Spinal cord (tissue), 9 donors: ENCODE measurements at regions not wholly inside any gene's neighbourhood (a gene's known extent, or its start where the extent isn't known, plus 50 kb on each side); places are given as distances from the start of the nearest gene placed in this dataset.

Experiments
- DNase-seq, 6 donors: peaks; one replicate each; pipeline versions ENCODE4 v3.0.0 to v3.0.0-alpha.2; 2013 to 2015; ENCODE audit warnings: low spot score in 6 of 6, low read depth in 4 of 6
- H3K27ac ChIP-seq: one replicate; pipeline ENCODE4 v1.5.1; 2013; ENCODE audit warnings: low read depth, low read length, control low read depth
- H3K27me3 ChIP-seq: one replicate; pipeline ENCODE4 v1.6.1; 2013; ENCODE audit warnings: low read length; ENCODE audit not compliant: control insufficient read depth, insufficient read depth
- H3K36me3 ChIP-seq: one replicate; pipeline ENCODE4 v1.6.1; 2013; ENCODE audit warnings: low read length; ENCODE audit not compliant: control insufficient read depth, insufficient read depth
- H3K4me1 ChIP-seq: one replicate; pipeline ENCODE4 v1.6.1; 2013; ENCODE audit warnings: low read length; ENCODE audit not compliant: control insufficient read depth, insufficient read depth
- H3K4me3 ChIP-seq: one replicate; pipeline ENCODE4 v1.5.1; 2013; ENCODE audit warnings: low read depth, low read length, control low read depth
- H3K9me3 ChIP-seq: one replicate; pipeline ENCODE4 v1.6.1; 2013; ENCODE audit warnings: low read length; ENCODE audit not compliant: control insufficient read depth, insufficient read depth
- WGBS: methylation state at CpG from one replicate; pipeline ENCODE4 v1.1.5; 2013; ENCODE audit warnings: missing lambda C conversion rate; ENCODE audit not compliant: insufficient coverage; 5-methylcytosine and 5-hydroxymethylcytosine counted together
- donor health status: healthy.

DNA sequence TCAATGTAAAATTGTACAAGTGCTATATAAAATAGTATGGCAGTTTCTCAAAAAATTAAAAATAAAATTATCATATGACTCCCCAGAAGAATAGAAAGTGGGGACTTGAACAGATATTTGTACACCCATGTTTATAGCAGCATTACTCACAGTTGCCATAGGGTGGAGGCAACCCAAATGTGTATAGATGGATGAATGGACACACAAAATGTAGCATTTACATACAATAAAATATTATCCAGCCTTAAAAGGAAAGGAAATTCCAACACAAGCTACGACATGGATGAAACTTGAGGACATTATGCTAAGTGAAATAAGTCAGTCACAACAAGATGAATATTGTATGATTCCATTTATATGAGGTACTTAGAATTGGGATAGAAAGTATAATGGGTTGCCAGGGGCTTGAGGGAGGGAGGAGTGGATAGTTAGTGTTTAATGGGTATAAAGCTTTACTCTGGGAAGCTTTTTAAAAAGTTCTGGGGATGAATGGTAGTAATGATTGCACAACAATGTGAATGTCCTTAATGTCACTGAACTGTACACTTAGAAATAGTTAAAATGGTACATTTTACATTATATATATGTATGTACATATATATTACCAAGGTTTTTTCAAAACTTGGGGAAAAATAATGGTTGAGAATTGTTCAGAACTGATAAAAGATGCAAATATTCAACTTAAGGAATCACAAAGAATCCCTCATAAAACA, 53.0 kb upstream of the ADORA3 start:
- Histone ChIP-seq H3K4me1 (no peaks in the 10 kb centered on the region), H3K4me3 (no peak overlapping the region), H3K27me3 (no peaks in the 10 kb centered on the region), H3K27ac (no peak overlapping the region), H3K36me3 (no peaks in the 10 kb centered on the region), H3K9me3 (no peaks in the 10 kb centered on the region)
- no peak for DNase-seq
- no CpG with 5 or more reads among the region's 1 CpG for WGBS

DNA sequence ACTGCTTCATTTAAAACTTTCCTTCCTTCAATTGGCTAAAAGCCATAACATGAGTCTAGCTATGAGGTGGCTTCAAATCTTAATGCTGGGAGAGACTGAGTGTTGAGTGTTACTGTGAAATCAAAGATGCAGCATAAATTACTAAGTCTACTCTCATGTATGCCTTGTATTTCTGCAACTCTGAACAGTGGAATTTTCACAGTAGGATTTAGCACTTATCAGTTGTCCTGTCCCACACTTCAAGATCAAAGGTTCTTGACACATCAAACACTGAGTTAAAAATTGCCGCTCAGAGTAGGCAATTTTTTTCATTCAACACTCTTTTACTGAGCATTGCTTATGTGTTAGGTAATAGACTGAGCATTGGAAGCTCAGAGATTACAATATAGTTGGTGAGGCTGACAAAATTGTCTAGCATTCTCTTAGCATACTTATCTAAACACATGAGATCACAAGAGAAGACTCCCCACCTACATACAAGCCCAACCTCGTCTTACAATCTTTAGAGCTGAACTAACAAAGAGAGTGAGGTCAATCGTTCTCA, 56.4 kb upstream of the ADORA3 start:
- H3K4me1 ChIP-seq, result no peaks in the 10 kb centered on the region
- 86% methylated on average over 1 of the region's 3 CpGs for WGBS
- H3K27ac ChIP-seq, result no peak overlapping the region
- no peak for DNase-seq
- H3K36me3 ChIP-seq, result no peaks in the 10 kb centered on the region
- H3K27me3 ChIP-seq, result no peaks in the 10 kb centered on the region
- no peak overlapping the region for H3K4me3 ChIP-seq
- no peaks in the 10 kb centered on the region for H3K9me3 ChIP-seq

GRCh38 chr1:111561328-111561727, 57.9 kb upstream of the ADORA3 start:
- Histone ChIP-seq H3K27ac (no peak overlapping the region), H3K27me3 (no peaks in the 10 kb centered on the region), H3K4me3 (no peak overlapping the region), H3K4me1 (no peaks in the 10 kb centered on the region), H3K36me3 (no peaks in the 10 kb centered on the region), H3K9me3 (no peaks in the 10 kb centered on the region)
- no peak for DNase-seq
- 80% methylated on average over 4 of the region's 4 CpGs for WGBS

DNA sequence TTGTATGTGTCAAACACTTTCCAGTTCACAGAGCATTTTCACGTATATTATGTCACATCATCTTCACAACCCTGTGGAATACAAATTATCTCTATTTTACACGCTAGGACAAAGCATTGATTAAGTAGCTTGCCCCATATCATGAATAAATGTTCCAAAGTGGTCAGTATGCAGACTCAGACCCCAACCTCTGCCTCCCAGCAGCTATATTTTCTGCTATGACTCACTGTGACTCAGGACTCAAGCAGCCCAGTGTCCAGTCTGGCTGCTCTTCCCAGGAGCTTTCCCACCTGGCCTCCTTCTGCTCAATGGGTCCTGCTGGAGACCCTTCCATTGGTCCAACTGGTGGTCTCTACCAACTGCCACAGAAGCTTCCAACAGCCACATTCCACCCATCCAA, 56.0 kb upstream of the RAP1A start:
- DNase-seq, result no peak
- Histone ChIP-seq H3K36me3 (no peaks in the 10 kb centered on the region), H3K9me3 (no peaks in the 10 kb centered on the region), H3K4me1 (no peaks in the 10 kb centered on the region), H3K4me3 (no peak overlapping the region), H3K27me3 (no peaks in the 10 kb centered on the region), H3K27ac (no peak overlapping the region)
- 62% methylated on average over 2 of the region's 2 CpGs for WGBS

DNA sequence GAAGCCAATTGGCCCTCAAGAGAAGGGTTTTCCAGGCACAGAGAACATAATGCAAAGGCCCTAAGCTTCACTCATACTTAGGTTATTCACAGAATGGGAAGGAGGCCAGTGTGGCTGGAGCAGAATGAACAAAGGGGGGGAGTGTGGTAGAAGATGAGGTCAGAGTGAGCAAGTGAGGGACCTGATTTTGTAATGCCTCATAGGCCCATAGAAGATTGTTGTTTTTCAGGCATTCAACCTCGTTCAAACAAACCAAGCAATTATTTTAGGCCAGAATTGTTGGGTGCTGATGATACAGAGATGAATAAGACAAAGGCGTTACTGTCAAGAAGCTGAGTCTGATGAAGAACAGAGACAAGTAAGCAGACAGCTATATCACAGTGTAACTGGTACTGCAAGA, 54.5 kb upstream of the RAP1A start:
- no peaks in the 10 kb centered on the region for H3K9me3 ChIP-seq
- 83% methylated on average over 1 of the region's 2 CpGs for WGBS
- no peaks in the 10 kb centered on the region for H3K4me1 ChIP-seq
- peak overlapping the region; percentile 4 for H3K27ac ChIP-seq
- H3K36me3 ChIP-seq, result no peaks in the 10 kb centered on the region
- peak in 1 of 6 donors; percentile 38 for DNase-seq
- no peak overlapping the region for H3K4me3 ChIP-seq
- H3K27me3 ChIP-seq, result no peaks in the 10 kb centered on the region

GRCh38 chr1:111565968-111566367, 53.6 kb upstream of the RAP1A start:
- no peaks in the 10 kb centered on the region for H3K9me3 ChIP-seq
- no peaks in the 10 kb centered on the region for H3K27me3 ChIP-seq
- no peak for DNase-seq
- H3K27ac ChIP-seq, result no peak overlapping the region
- H3K4me3 ChIP-seq, result no peak overlapping the region
- no peaks in the 10 kb centered on the region for H3K36me3 ChIP-seq
- H3K4me1 ChIP-seq, result no peaks in the 10 kb centered on the region
- WGBS, result 83% methylated on average over 5 of the region's 5 CpGs

DNA sequence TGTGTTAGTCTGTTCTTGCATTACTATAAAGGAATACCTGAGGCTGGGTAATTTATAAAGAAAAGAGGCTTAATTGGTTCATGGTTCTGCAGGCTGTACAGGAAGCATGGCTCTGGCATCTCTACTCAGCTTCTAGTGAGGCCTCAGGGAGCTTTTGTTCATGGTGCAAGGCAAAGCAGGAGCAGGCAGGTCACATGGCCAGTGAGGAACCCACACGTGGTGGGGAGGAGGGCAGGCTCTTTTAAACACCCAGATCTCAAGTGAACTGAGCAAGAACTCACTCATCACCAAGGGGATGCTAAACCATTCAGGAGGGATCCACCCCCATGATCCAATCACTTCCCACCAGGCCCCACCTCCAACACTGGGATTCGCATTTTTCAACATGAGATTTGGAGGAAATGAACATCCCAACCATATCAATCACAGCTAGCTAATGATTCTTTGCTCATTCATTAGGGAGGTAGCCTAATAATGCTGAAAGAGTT, 51.4 kb upstream of the RAP1A start:
- no peaks in the 10 kb centered on the region for H3K27me3 ChIP-seq
- no peak overlapping the region for H3K4me3 ChIP-seq
- no peak overlapping the region for H3K27ac ChIP-seq
- peaks cover 4% of the 10 kb centered on the region for H3K4me1 ChIP-seq
- H3K9me3 ChIP-seq, result no peaks in the 10 kb centered on the region
- H3K36me3 ChIP-seq, result no peaks in the 10 kb centered on the region
- no CpG with 5 or more reads among the region's 2 CpGs for WGBS
- DNase-seq, result no peak
